ENCODE measurements at regions not wholly inside any gene's neighbourhood (a gene's known extent, or its start where the extent isn't known, plus 50 kb on each side); places are given as distances from the start of the nearest gene placed in this dataset.

DNA sequence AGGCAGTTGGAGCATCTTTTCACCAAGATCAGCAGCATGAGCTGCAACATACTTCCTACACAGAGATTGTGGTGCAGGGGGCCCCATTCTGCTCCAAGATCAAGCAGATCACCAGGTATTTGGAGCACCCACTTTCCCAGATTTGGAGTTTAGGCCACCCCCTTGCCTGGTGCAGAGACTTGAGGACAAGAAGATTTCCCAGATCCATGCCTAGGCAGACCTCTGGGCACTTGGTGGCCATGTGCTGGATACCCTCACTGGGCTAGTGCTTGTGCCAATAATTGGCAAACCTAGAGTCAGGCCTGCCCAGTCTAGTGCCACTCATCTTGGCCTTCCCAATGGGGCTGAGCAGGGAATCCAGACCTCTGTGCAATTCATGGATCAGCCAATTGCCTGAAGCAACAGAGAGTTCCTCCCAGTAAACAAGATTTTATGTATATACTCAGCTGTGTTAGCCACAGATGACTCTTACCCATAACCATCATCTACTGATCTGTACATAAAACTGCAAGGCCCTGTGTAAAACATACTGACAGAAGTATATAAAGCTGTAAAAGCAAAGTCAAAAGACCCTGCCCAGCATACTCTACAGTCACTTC, 228.4 kb upstream of the EMCN start:
- no peak for TF ChIP-seq CTCF (tag by site-specific recombination; IDR thresholded peaks at IDR 0.05)
- TF ChIP-seq ZNF561 (tag by site-specific recombination; IDR thresholded peaks at IDR 0.05; ENCODE audit: borderline replicate concordance) = no peak
- no peak for TF ChIP-seq PATZ1 (tag by site-specific recombination; IDR thresholded peaks at IDR 0.05)
- TF ChIP-seq, protein P1, sequence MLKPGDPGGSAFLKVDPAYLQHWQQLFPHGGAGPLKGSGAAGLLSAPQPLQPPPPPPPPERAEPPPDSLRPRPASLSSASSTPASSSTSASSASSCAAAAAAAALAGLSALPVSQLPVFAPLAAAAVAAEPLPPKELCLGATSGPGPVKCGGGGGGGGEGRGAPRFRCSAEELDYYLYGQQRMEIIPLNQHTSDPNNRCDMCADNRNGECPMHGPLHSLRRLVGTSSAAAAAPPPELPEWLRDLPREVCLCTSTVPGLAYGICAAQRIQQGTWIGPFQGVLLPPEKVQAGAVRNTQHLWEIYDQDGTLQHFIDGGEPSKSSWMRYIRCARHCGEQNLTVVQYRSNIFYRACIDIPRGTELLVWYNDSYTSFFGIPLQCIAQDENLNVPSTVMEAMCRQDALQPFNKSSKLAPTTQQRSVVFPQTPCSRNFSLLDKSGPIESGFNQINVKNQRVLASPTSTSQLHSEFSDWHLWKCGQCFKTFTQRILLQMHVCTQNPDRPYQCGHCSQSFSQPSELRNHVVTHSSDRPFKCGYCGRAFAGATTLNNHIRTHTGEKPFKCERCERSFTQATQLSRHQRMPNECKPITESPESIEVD (tag by site-specific recombination; IDR thresholded peaks at IDR 0.05) = no peak
- no peak for TF ChIP-seq ZFP3 (tag by site-specific recombination; IDR thresholded peaks at IDR 0.05; ENCODE audit: low read depth)
- TF ChIP-seq GLI2 (tag by site-specific recombination; IDR thresholded peaks at IDR 0.05; ENCODE audit: borderline replicate concordance, low read depth) = no peak
- no peak for TF ChIP-seq ATF2 (tag by site-specific recombination; IDR thresholded peaks at IDR 0.05; ENCODE audit: low read depth)
- no peak for TF ChIP-seq KLF9 (tag by site-specific recombination; IDR thresholded peaks at IDR 0.05; ENCODE audit: low read depth)
- no peak for TF ChIP-seq SCRT2 (tag by site-specific recombination; IDR thresholded peaks at IDR 0.05)
- no peak for TF ChIP-seq ZNF660 (tag by site-specific recombination; IDR thresholded peaks at IDR 0.05)
- TF ChIP-seq YY1 (tag by site-specific recombination; IDR thresholded peaks at IDR 0.05) = no peak
- TF ChIP-seq ZNF433 (tag by site-specific recombination; IDR thresholded peaks at IDR 0.05; ENCODE audit: low read depth) = no peak
- TF ChIP-seq GLI4 (tag by site-specific recombination; IDR thresholded peaks at IDR 0.05) = no peak
- TF ChIP-seq ZBTB1 (tag by site-specific recombination; IDR thresholded peaks at IDR 0.05) = no peak

All from HEK293 (cell line).